ENCODE measurements at regions not wholly inside any gene's neighbourhood (a gene's known extent, or its start where the extent isn't known, plus 50 kb on each side); places are given as distances from the start of the nearest gene placed in this dataset.
"Not testable (repeated sequence)": the region's sequence is repeated elsewhere in the genome, so short reads cannot be mapped to it uniquely, and the experiment has no call there.

DNA sequence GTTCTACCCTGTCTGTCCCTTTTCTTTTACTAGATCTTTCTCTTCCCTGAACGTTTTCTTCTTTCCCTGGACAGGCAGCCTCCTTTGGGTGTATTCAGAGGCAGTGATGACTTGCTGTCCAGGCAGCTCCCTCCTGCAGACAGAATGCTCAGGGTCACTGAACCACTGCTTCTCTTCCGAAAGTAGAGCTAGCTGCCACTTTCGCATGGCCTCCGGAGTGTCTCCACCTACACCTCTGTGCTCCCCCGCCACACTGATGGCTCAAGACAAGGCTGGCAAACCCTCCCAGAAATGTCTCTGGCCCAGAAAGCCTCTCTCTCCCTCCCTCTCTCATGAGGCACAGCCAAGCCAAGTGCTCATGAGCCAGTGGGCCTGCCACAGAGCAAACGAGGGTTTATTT, 207.8 kb downstream of the CDRT15L2 start:
- TF ChIP-seq, protein P1, sequence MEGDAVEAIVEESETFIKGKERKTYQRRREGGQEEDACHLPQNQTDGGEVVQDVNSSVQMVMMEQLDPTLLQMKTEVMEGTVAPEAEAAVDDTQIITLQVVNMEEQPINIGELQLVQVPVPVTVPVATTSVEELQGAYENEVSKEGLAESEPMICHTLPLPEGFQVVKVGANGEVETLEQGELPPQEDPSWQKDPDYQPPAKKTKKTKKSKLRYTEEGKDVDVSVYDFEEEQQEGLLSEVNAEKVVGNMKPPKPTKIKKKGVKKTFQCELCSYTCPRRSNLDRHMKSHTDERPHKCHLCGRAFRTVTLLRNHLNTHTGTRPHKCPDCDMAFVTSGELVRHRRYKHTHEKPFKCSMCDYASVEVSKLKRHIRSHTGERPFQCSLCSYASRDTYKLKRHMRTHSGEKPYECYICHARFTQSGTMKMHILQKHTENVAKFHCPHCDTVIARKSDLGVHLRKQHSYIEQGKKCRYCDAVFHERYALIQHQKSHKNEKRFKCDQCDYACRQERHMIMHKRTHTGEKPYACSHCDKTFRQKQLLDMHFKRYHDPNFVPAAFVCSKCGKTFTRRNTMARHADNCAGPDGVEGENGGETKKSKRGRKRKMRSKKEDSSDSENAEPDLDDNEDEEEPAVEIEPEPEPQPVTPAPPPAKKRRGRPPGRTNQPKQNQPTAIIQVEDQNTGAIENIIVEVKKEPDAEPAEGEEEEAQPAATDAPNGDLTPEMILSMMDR (IDR thresholded peaks at IDR 0.05), result no peak
- TF ChIP-seq ZFX (IDR thresholded peaks at IDR 0.05; ENCODE audit: borderline replicate concordance), result no peak
- H3K27ac ChIP-seq, result no peak overlapping the region

DNA sequence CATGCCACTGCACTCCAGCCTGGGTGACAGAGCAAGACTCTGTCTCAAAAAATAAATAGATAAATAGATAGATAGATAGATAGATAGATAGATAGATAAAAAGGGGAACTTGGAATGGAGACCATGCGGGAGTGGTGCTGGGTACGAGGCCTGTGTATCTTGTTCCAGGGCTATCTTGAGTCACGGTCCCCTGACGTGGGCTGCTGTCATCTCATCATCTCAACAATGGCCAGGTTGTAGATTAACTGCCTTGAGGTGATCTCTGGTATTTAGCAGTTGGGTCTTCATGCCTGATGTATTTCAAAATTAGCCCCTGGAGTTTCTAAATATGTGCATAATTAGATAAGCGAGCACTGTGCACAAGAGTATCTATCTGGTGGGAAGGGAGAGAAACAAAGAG, 212.1 kb downstream of the CDRT15L2 start:
- TF ChIP-seq, protein P1 (IDR thresholded peaks at IDR 0.05), result no peak
- no peak for TF ChIP-seq ZFX (IDR thresholded peaks at IDR 0.05; ENCODE audit: borderline replicate concordance)
- no peak overlapping the region for H3K27ac ChIP-seq

- H3K27ac ChIP-seq, result not testable (repeated sequence)
These were observed 215.0 kb downstream of the CDRT15L2 start for GRCh38 chr17:20794532-20794931.

GRCh38 chr17:20797292-20797691, 217.8 kb downstream of the CDRT15L2 start:
- TF ChIP-seq, protein P1 (IDR thresholded peaks at IDR 0.05), result no peak
- no peak for TF ChIP-seq ZFX (IDR thresholded peaks at IDR 0.05; ENCODE audit: borderline replicate concordance)
- H3K27ac ChIP-seq, result no peak overlapping the region

- no peak overlapping the region for H3K27ac ChIP-seq
- TF ChIP-seq, protein P1 (IDR thresholded peaks at IDR 0.05), result no peak
- TF ChIP-seq ZFX (IDR thresholded peaks at IDR 0.05; ENCODE audit: borderline replicate concordance), result no peak
These were observed 220.6 kb downstream of the CDRT15L2 start for GRCh38 chr17:20800146-20800545.

DNA sequence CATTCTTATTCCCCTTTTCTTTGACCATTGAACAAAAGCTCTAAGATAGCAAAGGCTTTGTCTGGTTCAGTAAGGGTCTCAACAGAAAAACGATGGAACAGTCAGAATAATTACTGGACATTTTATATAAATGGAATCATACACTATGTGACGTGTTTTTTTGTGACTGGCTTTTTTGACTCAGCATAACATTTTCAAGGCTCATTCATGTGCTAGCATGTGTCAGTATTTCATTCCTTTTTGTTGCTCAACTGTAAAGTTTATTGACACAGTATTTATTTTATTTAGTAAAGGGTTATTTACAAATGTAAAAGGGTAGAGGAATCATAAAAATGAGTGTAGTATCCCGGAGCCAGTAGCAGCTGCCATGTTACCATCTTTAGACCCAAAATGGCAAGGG, 226.2 kb downstream of the CDRT15L2 start:
- TF ChIP-seq, protein P1 (IDR thresholded peaks at IDR 0.05), result no peak
- no peak for TF ChIP-seq ZFX (IDR thresholded peaks at IDR 0.05; ENCODE audit: borderline replicate concordance)
- no peak overlapping the region for H3K27ac ChIP-seq

GRCh38 chr17:20807566-20807965, 228.0 kb downstream of the CDRT15L2 start:
- not testable (repeated sequence) for H3K27ac ChIP-seq

DNA sequence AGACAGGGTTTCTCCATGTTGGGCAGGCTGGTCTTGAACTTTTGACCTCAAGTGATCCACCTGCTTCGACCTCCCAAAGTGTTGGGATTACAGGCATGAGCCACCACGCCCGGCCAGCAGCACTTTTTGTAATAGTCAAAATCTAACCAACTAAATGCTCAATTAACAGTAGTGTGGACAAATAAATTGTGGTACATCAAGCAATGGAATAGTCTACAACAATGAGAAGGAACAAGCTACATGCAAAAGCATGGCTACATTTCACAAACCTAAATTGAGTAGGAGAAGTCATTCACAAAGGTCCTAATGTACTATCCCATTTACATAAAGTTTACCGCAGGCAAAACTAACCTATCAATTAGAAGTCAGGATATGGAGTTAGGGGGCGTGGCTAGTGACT, 227.4 kb downstream of the USP22 start:
- H3K27ac ChIP-seq, result not testable (repeated sequence)

DNA sequence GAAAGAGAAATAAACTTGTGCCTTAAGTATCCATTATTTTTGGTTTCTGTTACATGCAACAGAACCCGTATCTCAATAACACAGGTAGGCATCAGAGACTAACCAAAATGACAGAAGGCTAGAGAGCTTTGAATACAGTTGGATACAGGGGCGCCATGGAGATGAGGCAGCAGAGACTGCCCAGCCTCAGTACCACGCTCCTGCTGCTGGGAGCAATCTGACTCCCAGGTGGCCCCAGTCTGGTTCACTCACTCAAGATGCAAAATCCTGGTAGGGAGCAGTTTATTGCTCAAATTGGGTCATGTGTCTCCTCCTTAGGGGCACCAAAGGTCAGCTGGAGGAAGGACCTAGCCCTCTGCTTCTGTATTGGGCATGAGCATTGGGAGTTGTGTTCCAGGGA, 218.9 kb downstream of the USP22 start:
- TF ChIP-seq, protein P1 (IDR thresholded peaks at IDR 0.05), result no peak
- no peak for TF ChIP-seq ZFX (IDR thresholded peaks at IDR 0.05; ENCODE audit: borderline replicate concordance)

More for the DNA sequence above, 218.9 kb downstream of the USP22 start:
- H3K27ac ChIP-seq, result no peak overlapping the region
